ENCODE measurements at regions not wholly inside any gene's neighbourhood (a gene's known extent, or its start where the extent isn't known, plus 50 kb on each side); places are given as distances from the start of the nearest gene placed in this dataset.

DNA sequence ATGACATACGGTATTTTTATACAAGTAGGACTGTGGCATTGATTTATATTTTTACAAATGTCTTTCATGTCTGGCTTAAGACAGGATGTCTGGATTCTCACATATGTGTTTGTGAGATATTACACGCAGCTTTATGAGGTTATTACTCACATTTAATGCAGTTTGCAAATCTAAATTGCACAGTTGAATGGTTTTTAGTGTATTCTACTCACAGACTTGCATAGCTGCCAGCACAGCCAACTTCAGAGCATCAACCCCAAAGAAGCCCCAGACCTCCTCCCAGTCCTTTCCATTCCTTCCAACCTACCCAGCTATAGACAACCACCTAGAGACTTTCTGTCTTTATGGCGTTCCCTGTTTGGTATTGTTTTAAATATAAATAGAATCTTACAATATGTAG, 193.8 kb upstream of the SHH start:
- no peaks in the 10 kb centered on the region for H4K20me1 ChIP-seq (ENCODE audit: control insufficient read depth, insufficient read depth, low read length, poor library complexity, severe bottlenecking)
- peaks cover 0 to 25% (median 0%) of the 10 kb centered on the region in 3 donors for H3K9me3 ChIP-seq (ENCODE audit: control extremely low read depth in 1 of 3, control insufficient read depth in 2 of 3, insufficient read depth in 1 of 3, low read length in 2 of 3)
- peaks cover 2% of the 10 kb centered on the region for H3K9me3 Mint-ChIP-seq (ENCODE audit: insufficient read depth)
- H3K79me2 ChIP-seq (ENCODE audit: control insufficient read depth, insufficient read depth, low read length), result no peaks in the 10 kb centered on the region
- no peak overlapping the region for H3K9ac ChIP-seq (ENCODE audit: low read length)
- no peak overlapping the region for H2AFZ ChIP-seq (ENCODE audit: insufficient read depth, low read depth, low read length, poor library complexity, severe bottlenecking)
- H3K36me3 ChIP-seq (replicated peaks in 1 of 2; ENCODE audit: control extremely low read depth in 1 of 2, control insufficient read depth in 1 of 2, extremely low read depth in 1 of 2, insufficient read depth in 2 of 2, low read length in 1 of 2), result no peaks in the 10 kb centered on the region
- no peak overlapping the region for H3K27ac Mint-ChIP-seq
- ChIA-PET CTCF (interaction anchor here (0.5 kb wide), 1 partner anchor 960 kb away, joined by 7 read pairs; no protein-coding TSS in a partner anchor), POLR2A (no interaction called here)
- H3K27me3 ChIP-seq (replicated peaks in 1 of 4; ENCODE audit: control extremely low read depth in 1 of 4, control insufficient read depth in 3 of 4, insufficient read depth in 4 of 4, low read length in 3 of 4), result no peaks in the 10 kb centered on the region
- intact Hi-C loops (cut with micrococcal nuclease), result no loop called here
- H3K4me1 Mint-ChIP-seq, result no peaks in the 10 kb centered on the region
- WGBS (ENCODE audit: insufficient coverage), result no CpG with 5 or more reads among the region's 3 CpGs
- H3K4me1 ChIP-seq (ENCODE audit: control insufficient read depth in 2 of 2, insufficient read depth in 2 of 2, low read length in 2 of 2), result no peaks in the 10 kb centered on the region
- H3K4me3 ChIP-seq (ENCODE audit: control extremely low read depth in 1 of 5, extremely low read depth in 1 of 5, insufficient read depth in 1 of 5, low read depth in 2 of 5, low read length in 4 of 5), result no peak overlapping the region
- no peak overlapping the region for H3K27ac ChIP-seq (ENCODE audit: low read length in 2 of 2)
- no peak overlapping the region for H3K4me2 ChIP-seq (replicated peaks; ENCODE audit: low read depth, low read length, poor library complexity, severe bottlenecking)
- DNase-seq, result no peak
- TF ChIP-seq EZH2 (IDR thresholded peaks at IDR 0.05; ENCODE audit: borderline replicate concordance, insufficient read depth, low read depth, low read length, poor library complexity, severe bottlenecking), result no peak
- TF ChIP-seq, protein P1, sequence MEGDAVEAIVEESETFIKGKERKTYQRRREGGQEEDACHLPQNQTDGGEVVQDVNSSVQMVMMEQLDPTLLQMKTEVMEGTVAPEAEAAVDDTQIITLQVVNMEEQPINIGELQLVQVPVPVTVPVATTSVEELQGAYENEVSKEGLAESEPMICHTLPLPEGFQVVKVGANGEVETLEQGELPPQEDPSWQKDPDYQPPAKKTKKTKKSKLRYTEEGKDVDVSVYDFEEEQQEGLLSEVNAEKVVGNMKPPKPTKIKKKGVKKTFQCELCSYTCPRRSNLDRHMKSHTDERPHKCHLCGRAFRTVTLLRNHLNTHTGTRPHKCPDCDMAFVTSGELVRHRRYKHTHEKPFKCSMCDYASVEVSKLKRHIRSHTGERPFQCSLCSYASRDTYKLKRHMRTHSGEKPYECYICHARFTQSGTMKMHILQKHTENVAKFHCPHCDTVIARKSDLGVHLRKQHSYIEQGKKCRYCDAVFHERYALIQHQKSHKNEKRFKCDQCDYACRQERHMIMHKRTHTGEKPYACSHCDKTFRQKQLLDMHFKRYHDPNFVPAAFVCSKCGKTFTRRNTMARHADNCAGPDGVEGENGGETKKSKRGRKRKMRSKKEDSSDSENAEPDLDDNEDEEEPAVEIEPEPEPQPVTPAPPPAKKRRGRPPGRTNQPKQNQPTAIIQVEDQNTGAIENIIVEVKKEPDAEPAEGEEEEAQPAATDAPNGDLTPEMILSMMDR (IDR thresholded peaks at IDR 0.05), result no peak
- ATAC-seq (ENCODE audit: low read depth), result no peak
- H3K27me3 Mint-ChIP-seq, result no peaks in the 10 kb centered on the region
- no peak overlapping the region for H3K4me3 Mint-ChIP-seq

DNA sequence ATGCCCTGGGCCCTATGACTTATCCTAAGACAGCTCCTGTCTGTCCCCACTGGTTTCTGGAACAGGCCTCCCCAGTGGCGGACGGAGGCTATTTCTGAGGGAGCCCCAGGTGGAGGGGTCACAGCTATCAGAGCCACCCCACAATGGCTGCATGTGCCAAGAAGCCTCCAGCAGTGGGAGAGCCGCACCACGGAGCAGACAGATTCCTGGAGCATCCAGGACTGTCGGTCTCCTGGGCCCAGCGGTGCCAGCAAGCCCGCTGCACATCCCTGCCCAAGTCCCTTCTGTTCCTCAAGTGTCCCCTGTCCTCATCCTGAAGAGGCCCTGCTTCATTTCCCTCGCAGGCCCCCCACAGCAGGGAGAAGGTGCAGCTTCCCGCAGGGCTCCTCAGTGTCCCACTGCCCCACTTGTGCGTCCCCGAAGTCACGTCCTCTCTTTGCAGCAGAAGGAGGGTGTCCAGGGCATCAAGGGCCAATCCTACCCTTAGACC, 193.0 kb upstream of the SHH start:
- Mint-ChIP-seq H3K4me1 (no peaks in the 10 kb centered on the region), H3K9me3 (ENCODE audit: insufficient read depth) (peaks cover 2% of the 10 kb centered on the region), H3K27ac (no peak overlapping the region), H3K4me3 (no peak overlapping the region), H3K27me3 (no peaks in the 10 kb centered on the region)
- Histone ChIP-seq H3K4me1 (ENCODE audit: control insufficient read depth in 2 of 2, insufficient read depth in 2 of 2, low read length in 2 of 2) (no peaks in the 10 kb centered on the region), H3K4me2 (replicated peaks; ENCODE audit: low read depth, low read length, poor library complexity, severe bottlenecking) (no peak overlapping the region), H4K20me1 (ENCODE audit: control insufficient read depth, insufficient read depth, low read length, poor library complexity, severe bottlenecking) (no peaks in the 10 kb centered on the region), H3K9me3 (ENCODE audit: control extremely low read depth in 1 of 3, control insufficient read depth in 2 of 3, insufficient read depth in 1 of 3, low read length in 2 of 3) (peaks cover 0 to 28% (median 0%) of the 10 kb centered on the region in 3 donors), H3K27me3 (replicated peaks in 1 of 4; ENCODE audit: control extremely low read depth in 1 of 4, control insufficient read depth in 3 of 4, insufficient read depth in 4 of 4, low read length in 3 of 4) (no peaks in the 10 kb centered on the region), H2AFZ (ENCODE audit: insufficient read depth, low read depth, low read length, poor library complexity, severe bottlenecking) (no peak overlapping the region), H3K4me3 (ENCODE audit: control extremely low read depth in 1 of 5, extremely low read depth in 1 of 5, insufficient read depth in 1 of 5, low read depth in 2 of 5, low read length in 4 of 5) (no peak overlapping the region), H3K79me2 (ENCODE audit: control insufficient read depth, insufficient read depth, low read length) (no peaks in the 10 kb centered on the region), H3K36me3 (replicated peaks in 1 of 2; ENCODE audit: control extremely low read depth in 1 of 2, control insufficient read depth in 1 of 2, extremely low read depth in 1 of 2, insufficient read depth in 2 of 2, low read length in 1 of 2) (no peaks in the 10 kb centered on the region), H3K27ac (ENCODE audit: low read length in 2 of 2) (no peak overlapping the region), H3K9ac (ENCODE audit: low read length) (no peak overlapping the region)
- intact Hi-C loops (cut with micrococcal nuclease), result no loop called here
- CTCF ChIA-PET, result interaction anchor here (0.5 kb wide), 1 partner anchor 959 kb away, joined by 7 read pairs; no protein-coding TSS in a partner anchor
- 85% methylated on average over 9 of the region's 12 CpGs for WGBS (ENCODE audit: insufficient coverage)
- POLR2A ChIA-PET, result no interaction called here
- ATAC-seq (ENCODE audit: low read depth), result no peak
- no peak for TF ChIP-seq EZH2 (IDR thresholded peaks at IDR 0.05; ENCODE audit: borderline replicate concordance, insufficient read depth, low read depth, low read length, poor library complexity, severe bottlenecking)
- TF ChIP-seq, protein P1 (IDR thresholded peaks at IDR 0.05), result no peak
- DNase-seq, result no peak

Measured in B cell (primary cell).